OCI-LY3 (cell line): ENCODE measurements at regions not wholly inside any gene's neighbourhood (a gene's known extent, or its start where the extent isn't known, plus 50 kb on each side); places are given as distances from the start of the nearest gene placed in this dataset.

ENCODE experiments used
- H2AFZ ChIP-seq: fragments of 200-600, 300-600 bp; shearing (Covaris generic); 2 replicates; pipeline ENCODE4 v1.6.0; 2014; ENCODE audit warnings: antibody characterized with exemption, low read depth, low read length
- H3K27ac ChIP-seq: fragments of 200-600, 300-600 bp; sonication (generic); 2 replicates; pipeline ENCODE4 v1.5.1; 2014; ENCODE audit warnings: mild to moderate bottlenecking, low read length, moderate library complexity, mixed read lengths
- H3K27me3 ChIP-seq: fragments of 200-600, 300-600 bp; sonication (generic); 2 replicates; pipeline ENCODE4 v1.6.1; 2014; ENCODE audit warnings: low read depth, low read length, mixed read lengths
- H3K36me3 ChIP-seq: fragments of 200-600, 300-600 bp; sonication (generic); replicated peaks from 2 replicates; pipeline ENCODE3; 2014; ENCODE audit warnings: low read depth, low read length, mixed read lengths
- H3K4me1 ChIP-seq: fragments of 300-600, 200-600 bp; sonication (generic); 2 replicates; pipeline ENCODE4 v1.6.1; 2014; ENCODE audit warnings: low read length, mixed read lengths
- H3K4me2 ChIP-seq: fragments of 200-600, 300-600 bp; sonication (generic); 2 replicates; pipeline ENCODE4 v1.6.1; 2014; ENCODE audit warnings: low read length, mixed read lengths
- H3K4me3 ChIP-seq: fragments of 300-600, 200-600 bp; sonication (generic); 2 replicates; pipeline ENCODE4 v1.5.1; 2014; ENCODE audit warnings: antibody characterized with exemption, mild to moderate bottlenecking, low read length, moderate library complexity
- H3K79me2 ChIP-seq: fragments of 300-600, 200-600 bp; shearing (Covaris generic); 2 replicates; pipeline ENCODE4 v1.6.1; 2014; ENCODE audit warnings: mild to moderate bottlenecking, low read length, mixed read lengths
- H3K9ac ChIP-seq: fragments of 300-600, 200-600 bp; shearing (Covaris generic); 2 replicates; pipeline ENCODE4 v1.6.0; 2014; ENCODE audit warnings: mild to moderate bottlenecking, low read length, moderate library complexity
- H3K9me3 ChIP-seq: fragments of 200-600, 300-600 bp; shearing (Covaris generic); 2 replicates; pipeline ENCODE4 v1.6.1; 2014; ENCODE audit warnings: low read length, mixed read lengths; ENCODE audit not compliant: insufficient read depth
- H4K20me1 ChIP-seq: fragments of 200-600, 300-600 bp; sonication (generic); 2 replicates; pipeline ENCODE4 v1.6.1; 2016; ENCODE audit warnings: low read length, mixed read lengths; ENCODE audit not compliant: insufficient read depth
- EZH2phosphoT487 ChIP-seq: fragments of 200-600 bp; shearing (Covaris generic); IDR thresholded peaks from 2 replicates; pipeline ENCODE4 v1.6.1; 2018; ENCODE audit warnings: antibody characterized with exemption, mixed run types, low read depth
- TF ChIP-seq, protein P1 (sequence below): fragments of 200-600, 300-600 bp; sonication (generic); IDR thresholded peaks from 2 replicates; pipeline ENCODE4 v1.5.1; 2014; ENCODE audit warnings: antibody characterized with exemption, low read length, low read depth

- H3K9ac ChIP-seq = no peak overlapping the region
These were observed 594.3 kb downstream of the UTRN start for GRCh38 chr6:144879436-144879835.

DNA sequence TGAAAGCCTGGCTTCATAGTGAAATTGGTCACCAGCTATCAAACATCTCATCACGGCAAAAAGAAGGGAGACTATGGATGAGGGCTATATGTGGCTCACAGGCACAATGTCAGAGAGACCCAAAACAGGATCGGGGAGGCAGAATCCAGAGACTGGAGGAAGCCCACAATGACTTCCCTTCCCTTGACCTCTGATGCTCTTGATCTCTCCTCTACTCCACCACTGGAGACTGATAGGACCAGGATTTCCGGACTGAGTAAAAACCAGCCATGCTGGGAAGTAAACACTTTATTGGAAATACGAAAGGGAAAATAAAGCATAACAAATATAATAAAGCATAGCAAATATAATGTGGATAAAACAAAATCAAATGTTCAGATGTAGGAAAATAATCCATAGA is 597.3 kb downstream of the UTRN start:
- TF ChIP-seq, protein P1, sequence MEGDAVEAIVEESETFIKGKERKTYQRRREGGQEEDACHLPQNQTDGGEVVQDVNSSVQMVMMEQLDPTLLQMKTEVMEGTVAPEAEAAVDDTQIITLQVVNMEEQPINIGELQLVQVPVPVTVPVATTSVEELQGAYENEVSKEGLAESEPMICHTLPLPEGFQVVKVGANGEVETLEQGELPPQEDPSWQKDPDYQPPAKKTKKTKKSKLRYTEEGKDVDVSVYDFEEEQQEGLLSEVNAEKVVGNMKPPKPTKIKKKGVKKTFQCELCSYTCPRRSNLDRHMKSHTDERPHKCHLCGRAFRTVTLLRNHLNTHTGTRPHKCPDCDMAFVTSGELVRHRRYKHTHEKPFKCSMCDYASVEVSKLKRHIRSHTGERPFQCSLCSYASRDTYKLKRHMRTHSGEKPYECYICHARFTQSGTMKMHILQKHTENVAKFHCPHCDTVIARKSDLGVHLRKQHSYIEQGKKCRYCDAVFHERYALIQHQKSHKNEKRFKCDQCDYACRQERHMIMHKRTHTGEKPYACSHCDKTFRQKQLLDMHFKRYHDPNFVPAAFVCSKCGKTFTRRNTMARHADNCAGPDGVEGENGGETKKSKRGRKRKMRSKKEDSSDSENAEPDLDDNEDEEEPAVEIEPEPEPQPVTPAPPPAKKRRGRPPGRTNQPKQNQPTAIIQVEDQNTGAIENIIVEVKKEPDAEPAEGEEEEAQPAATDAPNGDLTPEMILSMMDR = no peak
- Histone ChIP-seq H3K4me3 (no peak overlapping the region), H3K9me3 (no peaks in the 10 kb centered on the region), H3K9ac (no peak overlapping the region), H3K27me3 (no peaks in the 10 kb centered on the region), H3K4me1 (no peaks in the 10 kb centered on the region), H4K20me1 (no peaks in the 10 kb centered on the region), H3K79me2 (no peaks in the 10 kb centered on the region), H3K36me3 (no peaks in the 10 kb centered on the region), H2AFZ (no peak overlapping the region), H3K27ac (no peak overlapping the region), H3K4me2 (no peak overlapping the region)

More at GRCh38 chr6:144879436-144879835, 594.3 kb downstream of the UTRN start:
- TF ChIP-seq, protein P1 = no peak
- no peak for TF ChIP-seq EZH2phosphoT487
- no peak overlapping the region for H3K4me2 ChIP-seq
- H3K79me2 ChIP-seq = no peaks in the 10 kb centered on the region
- no peaks in the 10 kb centered on the region for H3K4me1 ChIP-seq
- H3K27ac ChIP-seq = no peak overlapping the region
- H3K27me3 ChIP-seq = no peaks in the 10 kb centered on the region
- H3K4me3 ChIP-seq = no peak overlapping the region
- H3K9me3 ChIP-seq = no peaks in the 10 kb centered on the region
- no peak overlapping the region for H2AFZ ChIP-seq
- no peaks in the 10 kb centered on the region for H3K36me3 ChIP-seq
- H4K20me1 ChIP-seq = no peaks in the 10 kb centered on the region

GRCh38 chr6:144883915-144884314 is 598.8 kb downstream of the UTRN start:
- Histone ChIP-seq H3K27me3 (no peaks in the 10 kb centered on the region), H3K9ac (no peak overlapping the region), H3K4me2 (no peak overlapping the region), H4K20me1 (no peaks in the 10 kb centered on the region), H3K79me2 (no peaks in the 10 kb centered on the region), H3K4me3 (no peak overlapping the region), H2AFZ (no peak overlapping the region), H3K27ac (no peak overlapping the region), H3K4me1 (no peaks in the 10 kb centered on the region), H3K36me3 (no peaks in the 10 kb centered on the region), H3K9me3 (no peaks in the 10 kb centered on the region)
- TF ChIP-seq, protein P1 = no peak
- TF ChIP-seq EZH2phosphoT487 = no peak

DNA sequence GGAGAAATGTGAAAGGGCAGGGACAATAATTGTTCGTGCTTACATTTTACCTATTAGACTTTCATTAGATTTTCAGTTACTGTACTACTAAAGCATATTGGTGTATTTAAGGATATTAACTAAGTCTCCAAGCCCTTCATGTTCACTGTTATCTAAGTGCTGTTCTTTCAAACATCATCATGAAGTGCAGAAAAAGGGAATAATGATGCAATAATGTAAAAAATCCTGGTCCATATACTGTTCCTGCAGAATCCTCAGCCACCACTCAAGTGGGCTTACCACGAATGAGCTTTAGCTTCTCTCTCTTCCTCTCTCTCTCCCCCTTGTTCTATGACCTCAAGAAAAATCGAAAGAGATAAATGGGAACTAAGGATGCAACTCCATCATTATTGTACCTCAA is 600.7 kb downstream of the UTRN start:
- H3K4me2 ChIP-seq = no peak overlapping the region
- H3K27ac ChIP-seq = no peak overlapping the region
- no peaks in the 10 kb centered on the region for H3K4me1 ChIP-seq
- TF ChIP-seq, protein P1 = no peak
- TF ChIP-seq EZH2phosphoT487 = no peak
- no peaks in the 10 kb centered on the region for H3K36me3 ChIP-seq
- H3K9me3 ChIP-seq = no peaks in the 10 kb centered on the region
- no peak overlapping the region for H3K9ac ChIP-seq
- no peak overlapping the region for H3K4me3 ChIP-seq
- no peaks in the 10 kb centered on the region for H4K20me1 ChIP-seq
- no peaks in the 10 kb centered on the region for H3K27me3 ChIP-seq
- no peaks in the 10 kb centered on the region for H3K79me2 ChIP-seq
- H2AFZ ChIP-seq = no peak overlapping the region
